ENCODE measurements at regions not wholly inside any gene's neighbourhood (a gene's known extent, or its start where the extent isn't known, plus 50 kb on each side); places are given as distances from the start of the nearest gene placed in this dataset.

GRCh38 chr4:74654230-74654681 is 140.1 kb downstream of the BTC start (continued):
- TF ChIP-seq SOX13 (IDR thresholded peaks at IDR 0.05): peak; percentile 89
- TF ChIP-seq SOX13 (CRISPR knock-in tag; conservative IDR thresholded peaks at IDR 0.05 in 1 of 2, IDR thresholded peaks at IDR 0.05 in 1 of 2): peak in 1 of 2 experiments; percentile 93; a peak in 2 of 4 replicates
- TF ChIP-seq ELF4 (CRISPR knock-in tag; IDR thresholded peaks at IDR 0.05; ENCODE audit: borderline replicate concordance): peak; percentile 75; the same call in 1 of the 2 replicates
- peak; percentile 51; the same call in 1 of the 2 replicates for TF ChIP-seq ZFP37 (CRISPR knock-in tag; IDR thresholded peaks at IDR 0.05; ENCODE audit: borderline replicate concordance)
- 0 out of 2 replicates have a peak, but pooled peaks have one; percentile 58 for TF ChIP-seq ZNF12 (CRISPR knock-in tag; IDR thresholded peaks at IDR 0.05)
- TF ChIP-seq ERF (CRISPR knock-in tag; IDR thresholded peaks at IDR 0.05): peak; percentile 93; the same call in 1 of the 2 replicates
- TF ChIP-seq TBX2 (CRISPR knock-in tag; IDR thresholded peaks at IDR 0.05; ENCODE audit: borderline replicate concordance): peak; percentile 97
- TF ChIP-seq GATA4 (IDR thresholded peaks at IDR 0.05; ENCODE audit: borderline replicate concordance, low read depth): peak; percentile 96
- TF ChIP-seq THAP9 (CRISPR knock-in tag; IDR thresholded peaks at IDR 0.05; ENCODE audit: borderline replicate concordance): no peak
- peak; percentile 98 for TF ChIP-seq NCOA2 (CRISPR knock-in tag; IDR thresholded peaks at IDR 0.05)
- TF ChIP-seq ZKSCAN8 (CRISPR knock-in tag; IDR thresholded peaks at IDR 0.05; ENCODE audit: borderline replicate concordance): peak; percentile 92
- TF ChIP-seq ZNF597 (CRISPR knock-in tag; IDR thresholded peaks at IDR 0.05): no peak
- no peak for TF ChIP-seq AGO2 (optimal IDR thresholded peaks at IDR 0.05; ENCODE audit: low read depth, low read length)
- TF ChIP-seq ZFY (CRISPR knock-in tag; IDR thresholded peaks at IDR 0.05): no peak
- peak; percentile 78 for TF ChIP-seq BRD4 (CRISPR knock-in tag; IDR thresholded peaks at IDR 0.05)
- TF ChIP-seq ZNF335 (CRISPR knock-in tag; IDR thresholded peaks at IDR 0.05): peak; percentile 88
- TF ChIP-seq NFKBIZ (CRISPR knock-in tag; IDR thresholded peaks at IDR 0.05): peak; percentile 88
- TF ChIP-seq ZBTB1 (CRISPR knock-in tag; IDR thresholded peaks at IDR 0.05; ENCODE audit: borderline replicate concordance): no peak
- 0 out of 2 replicates have a peak, but pooled peaks have one; percentile 15 for TF ChIP-seq SSRP1 (CRISPR knock-in tag; IDR thresholded peaks at IDR 0.05)
- peak; percentile 90 for TF ChIP-seq AFF4 (CRISPR knock-in tag; IDR thresholded peaks at IDR 0.05)
- peak; percentile 72 for TF ChIP-seq ZNF878 (CRISPR knock-in tag; IDR thresholded peaks at IDR 0.05)
- TF ChIP-seq ISL2 (CRISPR knock-in tag; IDR thresholded peaks at IDR 0.05): peak; percentile 91
- TF ChIP-seq CREM (IDR thresholded peaks at IDR 0.05): peak; percentile 89
- TF ChIP-seq CREM (CRISPR knock-in tag; IDR thresholded peaks at IDR 0.05): no peak
- TF ChIP-seq NR2F1 (CRISPR knock-in tag; IDR thresholded peaks at IDR 0.05): peak; percentile 90 to 92
